HG03060 (cell line): ENCODE measurements at regions not wholly inside any gene's neighbourhood (a gene's known extent, or its start where the extent isn't known, plus 50 kb on each side); places are given as distances from the start of the nearest gene placed in this dataset.

Source experiments
- ATAC-seq: cut with Tn5 transposase; IDR thresholded peaks from one replicate; pipeline ENCODE4 v1.9.1; 2021; ENCODE audit warnings: low read depth, moderate number of reproducible peaks; ENCODE audit not compliant: unreplicated experiment

DNA sequence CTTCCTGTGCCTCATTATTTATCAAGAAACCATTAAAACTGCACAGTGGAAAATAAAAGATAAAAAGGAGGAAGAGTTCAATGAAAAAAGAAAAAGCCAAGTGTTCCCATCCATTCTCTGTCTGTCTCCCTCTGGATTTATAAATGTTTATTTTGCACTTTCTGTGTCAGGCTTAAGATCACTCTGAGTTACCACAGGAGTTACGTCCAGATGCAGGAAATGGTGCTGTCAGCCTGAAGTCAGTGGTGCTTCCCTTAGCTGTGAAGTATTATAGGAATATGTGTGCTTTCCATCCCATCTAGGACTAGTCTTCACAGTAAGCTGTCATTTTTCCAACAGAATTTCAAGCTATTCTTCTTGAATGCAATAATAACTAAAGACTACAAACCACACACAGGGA, 420.2 kb downstream of the KCTD12 start:
- ATAC-seq: no peak

DNA sequence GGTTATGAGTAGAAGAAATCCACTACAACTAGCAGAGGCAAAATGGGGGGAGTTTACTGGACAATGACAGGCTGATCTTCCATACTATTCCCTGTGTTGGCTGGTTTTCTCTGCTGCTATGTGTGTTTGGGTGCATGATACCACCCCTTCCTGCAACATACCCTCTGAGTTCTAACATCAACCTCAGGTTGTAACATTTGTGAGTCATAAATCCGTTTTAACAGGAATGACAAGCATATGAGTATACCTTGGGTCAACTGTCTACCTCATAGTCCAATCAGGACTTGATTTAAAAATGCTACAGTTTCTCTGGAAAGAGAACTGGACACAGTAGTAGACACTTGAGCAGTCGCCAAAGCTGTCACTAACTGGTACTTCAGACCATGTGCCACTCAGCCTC, 422.9 kb downstream of the KCTD12 start:
- ATAC-seq: no peak

DNA sequence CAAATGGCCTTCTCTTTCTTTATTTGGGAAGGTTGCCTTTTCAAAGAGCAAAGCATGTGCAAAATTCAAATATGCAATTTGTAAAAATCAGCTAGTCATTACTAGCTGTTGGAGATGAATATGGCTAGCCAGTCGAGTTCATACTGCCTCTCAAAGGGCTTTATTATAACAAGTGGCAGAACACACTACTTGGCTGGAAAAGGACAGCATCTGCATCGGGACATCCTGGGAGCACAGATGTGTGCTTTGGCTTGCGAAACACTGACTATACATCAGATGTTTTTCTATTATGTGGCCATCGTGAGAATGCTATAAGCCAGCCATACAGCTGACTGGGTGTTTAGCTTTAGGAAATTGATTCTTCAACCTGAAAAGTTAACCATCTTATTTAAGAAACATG, 424.2 kb downstream of the KCTD12 start:
- ATAC-seq: no peak

DNA sequence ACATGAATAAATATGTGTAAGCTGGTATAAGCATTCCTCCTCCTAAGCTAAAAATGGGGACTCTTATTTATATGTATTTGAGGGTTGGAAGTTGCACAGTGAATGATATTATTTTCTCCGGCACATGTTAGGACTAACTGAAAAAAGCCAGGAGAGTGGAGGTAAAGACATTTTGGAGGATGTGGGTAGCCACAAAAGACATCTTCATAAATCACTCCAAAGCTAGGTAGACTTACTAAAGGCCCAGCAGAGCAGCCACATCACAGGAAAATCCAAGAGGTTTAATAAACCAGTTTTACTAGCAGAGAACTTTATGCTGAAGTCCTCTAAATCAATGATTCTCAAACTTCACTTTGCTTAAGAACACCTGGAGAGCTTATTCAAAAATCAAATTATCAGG, 424.7 kb downstream of the KCTD12 start:
- ATAC-seq: no peak

DNA sequence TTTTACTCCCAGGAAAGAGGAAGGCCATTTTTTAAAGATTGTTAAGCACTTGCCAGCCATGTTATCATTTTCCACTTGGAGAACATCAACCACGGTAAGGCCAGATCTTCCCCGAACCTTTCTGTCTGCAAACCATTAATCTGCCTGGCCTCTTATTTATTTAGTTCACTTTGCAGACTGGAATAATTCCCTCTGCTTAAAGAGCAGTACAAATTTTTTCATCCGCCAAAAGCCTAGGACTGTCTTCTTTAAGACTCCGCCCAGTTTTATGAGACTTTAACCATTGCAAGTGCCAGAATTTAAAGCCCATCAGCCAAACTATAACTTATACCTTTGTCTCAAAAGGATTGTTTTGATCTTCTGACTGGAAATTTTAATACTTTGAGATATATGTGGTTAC, 426.3 kb downstream of the KCTD12 start:
- no peak for ATAC-seq

DNA sequence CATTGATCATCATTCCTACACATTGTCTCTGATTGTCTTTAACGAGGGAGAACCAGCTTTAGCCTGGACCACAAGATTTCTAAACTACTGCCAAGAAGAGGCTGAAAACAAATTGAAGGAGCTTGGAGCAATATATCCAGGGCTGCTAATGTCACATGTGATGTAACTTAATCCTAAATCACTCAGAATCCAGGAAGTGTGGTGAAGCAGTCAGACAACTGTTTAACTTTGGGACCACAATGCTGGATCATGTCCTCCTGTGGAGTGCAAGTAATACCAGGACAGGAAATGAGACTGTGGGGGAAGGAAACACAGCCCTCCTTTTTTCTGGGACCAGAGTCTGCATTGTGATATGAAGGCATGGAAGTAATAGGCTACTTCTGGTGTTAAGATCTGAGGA, 430.2 kb downstream of the KCTD12 start:
- no peak for ATAC-seq

DNA sequence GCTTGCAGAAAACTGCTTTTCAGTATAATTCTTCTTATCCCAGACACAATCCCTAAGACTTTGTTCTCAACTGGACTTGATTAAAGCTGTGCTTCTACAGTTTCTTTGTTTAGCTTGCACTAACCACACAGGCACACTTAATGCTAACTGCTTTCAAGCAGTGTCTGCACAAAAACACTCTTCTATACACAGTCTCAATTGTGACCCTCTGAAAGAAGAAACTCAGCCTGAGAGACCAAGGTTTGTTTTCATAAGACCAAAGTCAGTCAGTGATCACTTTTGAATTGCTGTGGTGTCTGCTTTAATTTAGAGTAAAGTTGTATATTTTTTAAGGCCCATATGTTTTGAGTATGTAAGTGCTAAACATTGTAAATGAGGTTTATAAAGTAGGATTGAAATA, 431.2 kb downstream of the KCTD12 start:
- no peak for ATAC-seq

DNA sequence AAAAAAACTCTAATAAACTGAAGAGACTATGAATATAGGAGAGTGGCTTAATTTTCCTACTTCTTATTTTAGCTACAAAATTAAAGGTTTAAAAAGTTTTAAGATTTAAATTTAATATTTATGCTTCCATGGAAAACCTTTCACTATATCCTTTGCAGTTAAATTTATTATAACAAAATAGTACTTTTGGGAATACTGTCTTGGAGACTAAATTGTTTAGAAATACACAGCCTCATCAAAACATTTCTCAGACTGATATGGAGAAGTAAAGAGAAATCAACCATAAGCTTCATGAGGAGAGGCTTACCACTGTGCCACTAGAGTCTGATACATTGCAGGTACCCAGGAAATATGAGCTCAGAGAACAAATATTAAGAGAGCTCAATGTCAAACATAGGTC, 436.5 kb downstream of the KCTD12 start:
- ATAC-seq: no peak

DNA sequence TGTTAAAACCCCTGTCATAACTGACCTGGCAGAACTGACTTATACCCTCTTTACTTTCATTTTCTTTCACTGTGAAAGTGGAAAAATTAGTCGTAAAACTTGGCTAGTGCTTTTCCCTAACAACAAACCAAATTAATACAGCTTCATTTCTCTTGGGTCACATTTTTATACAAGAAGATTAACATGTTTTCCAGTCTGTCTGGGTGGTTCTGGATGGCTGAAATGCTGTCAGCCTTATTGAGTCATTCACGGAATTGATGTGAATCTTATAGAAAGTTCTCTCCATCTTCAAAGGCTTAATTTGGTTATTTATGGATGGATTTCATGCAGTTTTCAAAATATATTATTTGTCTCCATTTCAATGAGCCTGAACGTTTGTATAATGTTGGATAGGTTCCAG, 440.0 kb downstream of the KCTD12 start:
- no peak for ATAC-seq

DNA sequence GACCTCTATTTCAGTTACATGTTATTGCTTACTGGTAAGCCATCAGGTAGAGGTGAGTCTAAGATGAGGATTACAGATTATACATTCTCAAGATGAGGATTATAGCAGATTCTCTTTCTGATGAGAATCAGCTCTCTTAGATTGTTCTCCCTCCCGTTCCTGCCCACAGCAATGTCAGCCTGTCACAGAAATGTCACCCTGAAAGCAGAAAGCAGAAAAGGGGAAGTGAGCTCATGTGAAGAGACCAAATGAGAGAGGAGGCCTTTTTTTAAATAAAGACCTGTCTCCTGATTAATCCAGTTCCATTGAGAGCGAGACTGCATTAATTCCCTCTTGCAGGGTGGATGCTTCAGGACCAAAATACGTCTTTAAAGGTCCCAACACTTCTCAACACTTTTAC, 445.6 kb downstream of the KCTD12 start:
- ATAC-seq: peak; percentile 83

DNA sequence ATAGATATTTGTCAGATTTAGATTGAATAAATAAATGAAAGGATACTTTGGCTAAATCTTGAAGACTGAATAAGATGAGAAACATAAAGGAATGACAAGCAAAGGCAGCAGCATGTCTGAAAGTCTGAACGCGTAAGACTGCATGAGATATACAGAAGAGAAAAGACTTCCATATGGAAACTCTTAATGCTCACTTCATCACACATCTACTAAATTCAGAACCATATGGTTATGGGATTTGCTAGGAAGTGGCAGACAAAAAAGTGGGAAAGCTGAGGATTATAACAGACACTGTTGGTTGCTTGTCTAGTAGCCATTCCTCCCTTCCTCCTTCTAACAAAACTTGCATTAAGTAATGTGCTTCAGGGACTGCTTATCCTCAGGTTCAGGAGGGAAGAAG, 446.7 kb downstream of the KCTD12 start:
- no peak for ATAC-seq

DNA sequence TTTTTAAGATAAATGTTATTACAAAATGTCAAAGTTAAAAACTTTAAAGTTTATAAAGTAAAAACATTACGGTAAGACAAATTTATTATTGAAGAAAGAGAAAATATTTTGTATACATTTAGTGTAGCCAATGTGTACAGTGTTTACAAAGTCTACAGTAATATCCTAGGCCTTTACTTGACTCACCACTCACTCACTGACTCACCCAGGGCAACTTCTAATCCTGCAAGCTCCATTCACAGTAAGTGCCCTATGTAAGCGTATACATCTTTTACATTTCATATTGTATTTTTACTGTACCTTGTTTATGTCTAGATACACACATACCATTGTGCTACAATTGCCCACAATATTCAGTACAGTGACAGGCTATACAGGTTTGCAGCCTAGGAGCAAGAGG, 448.2 kb downstream of the KCTD12 start:
- ATAC-seq: no peak

DNA sequence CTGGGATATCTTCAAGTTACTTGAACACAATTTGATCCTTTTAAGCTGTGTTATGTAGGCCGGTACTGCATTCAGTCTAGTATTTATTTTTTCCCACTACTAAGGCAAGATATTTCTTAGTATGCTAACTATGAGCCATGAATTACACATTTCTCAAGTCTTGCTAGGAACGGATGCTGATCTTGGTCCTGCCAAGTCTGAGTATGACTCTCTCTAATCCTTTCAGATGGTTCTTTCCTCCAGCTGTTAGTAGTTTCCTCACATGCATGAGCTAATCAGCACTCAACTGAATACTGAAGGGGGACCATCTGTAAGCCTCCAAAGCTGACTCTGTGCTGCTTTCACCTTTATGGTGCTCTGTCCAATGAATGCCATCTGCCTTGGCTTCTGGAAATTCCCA, 460.3 kb downstream of the KCTD12 start:
- ATAC-seq: no peak

DNA sequence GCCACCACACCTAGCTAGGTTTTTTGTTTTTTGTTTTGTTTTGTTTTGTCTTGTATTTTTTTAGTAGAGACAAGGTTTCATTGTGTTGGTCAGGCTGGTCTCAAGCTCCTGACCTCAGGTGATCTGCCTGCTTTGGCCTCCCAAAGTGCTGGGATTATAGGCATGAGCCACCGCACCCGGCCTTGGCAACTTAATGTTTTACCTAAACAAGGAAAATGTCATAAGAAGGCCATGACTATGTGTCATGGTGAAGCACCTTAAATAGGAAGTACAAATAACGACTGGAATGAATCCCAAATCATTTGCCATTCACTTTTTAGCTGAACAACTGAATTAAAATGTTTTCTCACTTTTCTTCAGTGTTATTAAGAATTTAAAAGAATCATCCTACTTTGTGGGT, 465.2 kb downstream of the KCTD12 start:
- ATAC-seq: no peak

DNA sequence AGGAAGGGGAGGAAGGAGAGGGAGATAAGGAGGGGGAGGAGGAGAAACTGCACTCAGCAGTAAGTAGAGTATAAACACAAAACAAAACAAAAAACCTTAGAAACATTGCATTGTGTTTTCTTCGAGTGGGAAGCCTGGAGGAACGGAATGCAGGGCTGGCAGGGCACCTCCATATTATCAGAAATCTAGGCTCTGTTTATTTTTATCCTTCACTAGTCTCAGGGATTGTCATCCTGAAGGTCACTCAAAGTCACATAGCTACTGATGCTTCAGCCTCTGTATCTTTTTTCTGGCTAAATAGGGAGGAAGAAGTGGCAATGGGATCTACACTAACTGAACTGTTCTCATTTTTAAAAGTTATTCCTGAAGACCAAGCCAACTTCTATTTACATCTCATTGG, 467.8 kb downstream of the KCTD12 start:
- ATAC-seq: no peak

DNA sequence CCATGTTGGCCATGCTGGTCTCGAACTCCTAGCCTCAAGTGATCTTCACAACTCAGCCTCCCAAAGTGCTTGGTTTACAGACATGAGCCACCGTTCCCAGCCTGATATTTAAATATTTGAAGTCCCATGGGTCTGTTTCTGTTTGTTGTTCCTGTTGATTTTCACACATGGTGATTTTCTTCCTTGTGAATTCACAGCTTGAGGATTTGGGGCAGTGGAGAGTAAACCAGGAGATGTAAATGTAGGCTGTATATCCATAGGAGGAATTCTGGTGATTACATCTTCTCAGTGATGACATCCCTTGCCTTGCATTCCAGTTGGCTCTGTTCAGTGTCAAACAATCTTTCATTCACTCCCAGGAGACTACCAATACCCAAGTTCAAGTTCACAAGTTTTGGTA, 471.9 kb downstream of the KCTD12 start:
- ATAC-seq: no peak

DNA sequence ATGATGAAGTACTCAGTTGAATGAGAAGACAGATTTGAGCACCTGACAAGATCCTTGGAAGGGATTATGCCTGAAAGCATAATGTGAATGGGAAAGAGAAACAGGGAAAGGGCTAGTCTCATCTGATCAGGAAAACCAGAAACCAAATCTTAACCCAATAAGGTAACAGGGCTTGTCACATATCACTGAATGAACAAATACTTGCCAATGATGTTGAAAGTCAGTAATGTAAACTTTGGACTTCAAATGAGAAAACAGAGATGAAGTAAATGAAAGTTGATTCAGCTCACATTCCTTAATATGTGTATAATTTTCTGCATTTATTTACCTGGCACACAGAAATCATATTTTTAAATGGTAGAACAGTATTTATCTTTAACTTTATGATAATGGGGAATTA, 480.0 kb downstream of the KCTD12 start:
- ATAC-seq: no peak

DNA sequence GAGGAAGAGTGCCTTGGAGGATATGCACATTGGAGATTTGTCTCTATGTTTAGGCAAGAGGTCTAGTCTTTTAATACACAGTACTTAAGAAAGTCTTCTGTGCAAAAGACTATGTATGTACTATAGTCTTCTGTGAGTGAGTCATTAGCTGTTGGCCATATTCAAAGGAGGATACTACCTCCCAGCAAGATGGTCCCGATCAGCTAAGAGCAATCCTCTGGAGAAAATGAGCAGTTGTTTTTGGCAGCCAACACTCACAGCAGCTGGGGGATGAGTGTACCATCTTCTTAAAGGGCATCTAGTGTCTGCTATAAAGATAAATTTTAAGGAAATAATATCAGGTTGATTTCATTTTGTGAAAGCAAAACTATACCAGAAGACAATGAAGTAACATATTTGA, 487.8 kb downstream of the KCTD12 start:
- ATAC-seq: no peak

DNA sequence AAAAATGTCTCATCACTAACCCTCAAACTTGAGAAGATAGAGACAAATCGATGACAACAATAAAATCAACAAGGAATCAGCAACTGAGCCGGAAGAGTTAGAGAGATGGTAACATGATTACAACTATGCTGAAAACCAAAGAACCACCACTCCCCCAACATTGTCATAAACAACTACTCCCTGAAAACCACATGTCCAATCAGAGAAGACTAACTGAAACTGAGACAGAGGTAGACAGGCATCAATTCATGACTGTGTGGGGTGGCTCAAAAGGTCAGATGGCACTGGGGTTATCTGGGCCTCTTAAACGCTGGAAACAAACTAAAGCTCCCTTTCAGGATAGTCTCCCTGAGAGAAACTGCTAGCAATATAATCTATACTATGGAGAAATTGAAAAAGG, 488.8 kb downstream of the KCTD12 start:
- ATAC-seq: no peak

DNA sequence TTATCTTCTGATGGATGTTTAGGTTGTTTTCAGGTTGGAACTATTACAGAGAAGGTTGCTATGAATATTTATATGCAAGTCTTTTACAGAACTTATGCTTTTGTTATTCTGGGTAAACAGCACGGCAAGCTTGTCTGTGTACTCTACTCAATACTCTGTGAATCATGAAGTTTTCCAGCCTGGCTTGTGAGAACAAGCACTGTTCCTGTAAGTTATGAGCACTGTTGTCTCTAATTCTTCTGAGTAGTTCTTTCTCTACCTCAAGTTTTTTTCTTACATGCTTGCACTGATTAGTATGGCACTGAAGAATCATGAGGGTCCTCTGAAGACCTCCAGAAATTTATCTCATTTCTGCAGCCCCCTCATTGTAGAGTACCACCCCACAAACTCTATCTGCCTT, 496.9 kb downstream of the KCTD12 start:
- no peak for ATAC-seq

DNA sequence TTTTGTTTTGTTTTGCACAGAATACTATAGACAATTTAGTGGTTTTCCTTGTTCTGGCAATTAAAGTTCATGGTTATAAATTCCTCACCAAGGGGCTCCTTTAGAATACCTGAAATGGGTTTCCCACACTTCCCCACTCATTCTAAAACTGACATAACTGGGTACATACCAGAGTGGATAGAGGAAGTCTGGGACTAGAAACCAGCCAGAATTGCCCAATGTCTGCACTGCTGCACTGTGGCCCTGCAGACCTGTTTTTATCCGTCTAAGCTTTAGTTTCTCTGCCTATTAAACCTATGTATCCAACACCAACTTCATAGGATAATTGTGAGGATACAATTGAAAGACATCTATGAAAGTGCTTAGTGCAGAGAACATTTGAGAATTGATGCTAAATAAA, 498.6 kb downstream of the KCTD12 start:
- ATAC-seq: no peak

DNA sequence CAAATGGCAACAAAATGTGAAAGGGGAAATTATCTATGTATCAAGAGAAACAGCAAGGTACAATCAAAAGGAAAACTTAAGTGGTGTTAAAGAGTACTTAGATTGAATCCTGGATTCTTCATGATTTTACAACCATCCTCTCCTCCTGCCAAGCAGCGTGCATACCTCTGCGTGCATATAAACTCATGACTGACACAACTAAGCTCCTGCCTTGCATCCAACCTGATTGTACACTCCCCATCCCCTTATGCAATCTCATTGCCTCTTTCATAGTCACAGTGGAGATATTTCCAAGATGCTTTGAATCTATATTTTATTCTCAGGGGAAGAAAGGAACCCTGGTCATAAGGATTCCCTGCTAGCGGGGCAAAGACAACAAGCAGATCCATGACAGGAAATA, 499.9 kb downstream of the KCTD12 start:
- ATAC-seq: no peak

DNA sequence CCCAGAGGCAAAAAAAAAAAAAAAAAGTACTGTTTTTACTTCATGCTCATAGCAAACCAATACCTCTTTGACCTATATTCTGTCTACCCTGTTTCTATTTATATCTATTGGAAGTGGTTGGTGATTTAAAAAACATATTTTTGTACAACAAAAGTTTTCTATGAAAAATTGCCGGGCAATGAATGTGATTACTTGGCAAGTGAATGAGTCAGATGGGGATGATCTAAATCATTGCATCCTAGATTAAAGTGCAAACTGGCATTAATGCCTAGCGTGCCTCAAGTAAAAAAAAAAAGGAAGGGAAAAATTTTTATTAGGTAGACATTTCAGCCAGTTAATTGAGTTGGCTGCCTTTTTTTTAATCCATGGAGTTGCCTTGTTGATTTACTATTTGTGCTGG, 500.6 kb downstream of the KCTD12 start:
- ATAC-seq: no peak
